Mesenchymal stem cell (in vitro differentiated cells and primary cell): ENCODE measurements at regions not wholly inside any gene's neighbourhood (a gene's known extent, or its start where the extent isn't known, plus 50 kb on each side); places are given as distances from the start of the nearest gene placed in this dataset.
A peak's percentile ranks its signal among the peaks of the same experiment; 100 is the strongest.

Experiments
- DNase-seq: peaks from one replicate; pipeline ENCODE4 v3.0.0-alpha.2; 2013
- H2AFZ ChIP-seq: one replicate; pipeline ENCODE4 v1.6.1; 2013; ENCODE audit warnings: low read depth, mild to moderate bottlenecking, control low read depth, inconsistent platforms, low read length, moderate library complexity
- H2AK5ac ChIP-seq: 2 replicates; pipeline ENCODE4 v1.6.1; 2013; ENCODE audit warnings: low read length, moderate library complexity, mild to moderate bottlenecking, inconsistent platforms; ENCODE audit not compliant: severe bottlenecking
- H2BK120ac ChIP-seq: one replicate; pipeline ENCODE4 v1.6.1; 2013; ENCODE audit warnings: low read depth, mild to moderate bottlenecking, inconsistent platforms, low read length, moderate library complexity
- H2BK12ac ChIP-seq, 2 experiments: one replicate each; pipeline ENCODE4 v1.6.1; 2013; ENCODE audit warnings: inconsistent platforms in 2 of 2, low read length in 2 of 2, mild to moderate bottlenecking in 2 of 2, moderate library complexity in 2 of 2, control low read depth in 1 of 2
- H2BK15ac ChIP-seq: one replicate; pipeline ENCODE4 v1.6.1; 2013; ENCODE audit warnings: mild to moderate bottlenecking, low read depth, inconsistent platforms; ENCODE audit not compliant: poor library complexity, severe bottlenecking
- H2BK5ac ChIP-seq: 2 replicates; pipeline ENCODE4 v1.6.1; 2013; ENCODE audit warnings: low read depth, mild to moderate bottlenecking, low read length, control low read depth, inconsistent platforms; ENCODE audit not compliant: poor library complexity, severe bottlenecking
- H3K14ac ChIP-seq, 2 experiments: one replicate each; pipeline ENCODE4 v1.6.1; 2013; ENCODE audit warnings: inconsistent platforms in 2 of 2, low read length in 2 of 2, control low read depth in 1 of 2, mild to moderate bottlenecking in 1 of 2, moderate library complexity in 1 of 2
- H3K18ac ChIP-seq, 2 experiments: one replicate each; pipeline ENCODE4 v1.6.1; 2013; ENCODE audit warnings: inconsistent platforms in 2 of 2, low read length in 2 of 2, control low read depth in 1 of 2, low read depth in 1 of 2, mild to moderate bottlenecking in 1 of 2
- H3K23ac ChIP-seq, 2 experiments: one replicate each; pipeline ENCODE4 v1.6.1; 2013; ENCODE audit warnings: inconsistent platforms in 2 of 2, low read length in 2 of 2, mild to moderate bottlenecking in 2 of 2, moderate library complexity in 2 of 2, control low read depth in 1 of 2
- H3K27ac ChIP-seq: 2 replicates; pipeline ENCODE4 v1.5.1; 2013; ENCODE audit warnings: mild to moderate bottlenecking, moderate library complexity, low read length, control low read depth, inconsistent platforms; ENCODE audit not compliant: poor library complexity, severe bottlenecking
- H3K27me3 ChIP-seq, 2 experiments: 2 replicates each; pipeline versions ENCODE4 v1.6.1 to v1.7.0; 2013; ENCODE audit warnings: low read length in 2 of 2, mild to moderate bottlenecking in 2 of 2, moderate library complexity in 2 of 2, control low read depth in 1 of 2, inconsistent platforms in 1 of 2; ENCODE audit not compliant: control insufficient read depth in 1 of 2, insufficient read depth in 1 of 2
- H3K36me3 ChIP-seq, 2 experiments: 2 replicates each; pipeline versions ENCODE4 v1.6.1 to v1.7.0; 2013; ENCODE audit warnings: low read length in 2 of 2, control low read depth in 1 of 2, inconsistent platforms in 1 of 2, low read depth in 1 of 2, mild to moderate bottlenecking in 1 of 2; ENCODE audit not compliant: insufficient read depth in 2 of 2, control insufficient read depth in 1 of 2
- H3K4ac ChIP-seq, 2 experiments: one replicate each; pipeline ENCODE4 v1.6.1; 2013; ENCODE audit warnings: inconsistent platforms in 2 of 2, low read length in 2 of 2, mild to moderate bottlenecking in 2 of 2, moderate library complexity in 2 of 2, control low read depth in 1 of 2, low read depth in 1 of 2
- H3K4me1 ChIP-seq: 2 replicates; pipeline ENCODE4 v1.6.1; 2013; ENCODE audit warnings: low read depth, low read length, control low read depth; ENCODE audit not compliant: control insufficient read depth, insufficient read depth
- H3K4me2 ChIP-seq: 2 replicates; pipeline ENCODE4 v1.6.1; 2013; ENCODE audit warnings: low read length, mild to moderate bottlenecking, inconsistent platforms; ENCODE audit not compliant: poor library complexity, severe bottlenecking
- H3K4me3 ChIP-seq, 2 experiments: 2 replicates each; pipeline versions ENCODE4 v1.5.1 to v1.7.0; 2013; ENCODE audit warnings: low read length in 2 of 2, mild to moderate bottlenecking in 2 of 2, control low read depth in 1 of 2, low read depth in 1 of 2; ENCODE audit not compliant: insufficient read depth in 1 of 2
- H3K79me1 ChIP-seq: replicated peaks from 2 replicates; pipeline ENCODE4 v1.6.1; 2013; ENCODE audit warnings: mild to moderate bottlenecking, control low read depth, low read length, inconsistent platforms; ENCODE audit not compliant: poor library complexity, severe bottlenecking
- H3K9ac ChIP-seq: 2 replicates; pipeline ENCODE4 v1.7.0; 2013; ENCODE audit warnings: mild to moderate bottlenecking, low read length, moderate library complexity
- H3K9me3 ChIP-seq: 2 replicates; pipeline ENCODE4 v1.7.0; 2013; ENCODE audit warnings: mild to moderate bottlenecking, low read length; ENCODE audit not compliant: control insufficient read depth
- H4K8ac ChIP-seq: one replicate; pipeline ENCODE4 v1.6.1; 2013; ENCODE audit warnings: inconsistent platforms, mild to moderate bottlenecking, low read length, moderate library complexity
- H4K91ac ChIP-seq: one replicate; pipeline ENCODE4 v1.6.1; 2013; ENCODE audit warnings: mild to moderate bottlenecking, low read length, inconsistent platforms
- WGBS: methylation state at CpG from one replicate; pipeline ENCODE4 v1.1.7; 2013; ENCODE audit warnings: mixed read lengths; 5-methylcytosine and 5-hydroxymethylcytosine counted together

- Histone ChIP-seq H2BK120ac (no peak overlapping the region), H3K4me2 (no peak overlapping the region), H3K18ac (no peak overlapping the region), H3K27ac (no peak overlapping the region), H2BK15ac (no peak overlapping the region), H4K91ac (no peak overlapping the region), H3K4ac (no peak overlapping the region), H3K4me3 (no peak overlapping the region), H3K36me3 (no peaks in the 10 kb centered on the region), H3K9ac (no peak overlapping the region), H2AK5ac (no peak overlapping the region), H2AFZ (no peak overlapping the region), H2BK12ac (no peak overlapping the region), H3K14ac (no peak overlapping the region), H3K4me1 (no peaks in the 10 kb centered on the region), H2BK5ac (no peak overlapping the region), H3K27me3 (no peaks in the 10 kb centered on the region), H3K9me3 (no peaks in the 10 kb centered on the region), H3K23ac (no peak overlapping the region), H3K79me1 (no peaks in the 10 kb centered on the region), H4K8ac (no peak overlapping the region)
- no peak for DNase-seq
- 45% methylated on average over 3 of the region's 4 CpGs for WGBS
These were observed 103.3 kb upstream of the KCNA4 start for GRCh38 chr11:30120045-30120589.

GRCh38 chr11:30125456-30125855 lies 105.4 kb upstream of the FSHB start:
- Histone ChIP-seq H3K79me1 (no peaks in the 10 kb centered on the region), H3K23ac (no peak overlapping the region), H3K4ac (no peak overlapping the region), H2BK120ac (no peak overlapping the region), H3K4me1 (no peaks in the 10 kb centered on the region), H3K27me3 (no peaks in the 10 kb centered on the region), H3K18ac (no peak overlapping the region), H2BK5ac (no peak overlapping the region), H2BK15ac (no peak overlapping the region), H3K14ac (no peak overlapping the region), H3K9me3 (no peaks in the 10 kb centered on the region), H2BK12ac (no peak overlapping the region), H3K4me2 (no peak overlapping the region), H3K27ac (no peak overlapping the region), H4K91ac (no peak overlapping the region), H4K8ac (no peak overlapping the region), H3K9ac (no peak overlapping the region), H2AFZ (no peak overlapping the region), H3K36me3 (no peaks in the 10 kb centered on the region), H2AK5ac (no peak overlapping the region), H3K4me3 (no peak overlapping the region)
- no peak for DNase-seq
- 36% methylated on average over 2 of the region's 2 CpGs for WGBS

GRCh38 chr11:30128269-30128932 lies 102.4 kb upstream of the FSHB start:
- Histone ChIP-seq H3K14ac (no peak overlapping the region), H3K9me3 (no peaks in the 10 kb centered on the region), H3K4ac (no peak overlapping the region), H3K79me1 (no peaks in the 10 kb centered on the region), H3K18ac (no peak overlapping the region), H2BK120ac (no peak overlapping the region), H2AFZ (no peak overlapping the region), H4K91ac (no peak overlapping the region), H3K27me3 (no peaks in the 10 kb centered on the region), H3K4me1 (no peaks in the 10 kb centered on the region), H2BK15ac (no peak overlapping the region), H4K8ac (no peak overlapping the region), H2AK5ac (no peak overlapping the region), H2BK12ac (no peak overlapping the region), H3K36me3 (no peaks in the 10 kb centered on the region), H3K23ac (no peak overlapping the region), H2BK5ac (no peak overlapping the region), H3K9ac (no peak overlapping the region), H3K4me2 (no peak overlapping the region), H3K4me3 (no peak overlapping the region), H3K27ac (no peak overlapping the region)
- WGBS, result 100% methylated on average over 1 of the region's 3 CpGs
- DNase-seq, result peak; percentile 5

DNA sequence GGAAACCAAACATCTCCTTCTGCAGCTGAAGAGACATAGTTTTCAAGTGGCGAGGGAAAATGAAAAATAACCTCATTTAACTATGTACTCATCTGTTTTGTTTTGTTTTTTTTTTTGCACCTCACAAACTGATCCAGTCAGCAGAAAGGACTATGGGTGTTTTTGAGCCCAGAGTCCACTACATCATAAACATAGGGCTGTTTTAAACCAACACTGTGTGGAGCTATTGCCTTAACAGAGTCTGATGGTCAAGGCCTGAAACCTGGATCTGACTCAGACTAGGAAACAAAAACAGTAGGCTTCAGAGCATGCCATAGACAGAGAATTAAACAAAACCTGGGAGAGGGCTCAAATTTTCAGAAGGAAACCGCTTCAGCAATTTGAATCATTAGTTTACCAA lies 99.3 kb upstream of the FSHB start:
- Histone ChIP-seq H2BK120ac (no peak overlapping the region), H2BK5ac (no peak overlapping the region), H3K23ac (no peak overlapping the region), H3K27ac (no peak overlapping the region), H2BK15ac (no peak overlapping the region), H2AFZ (no peak overlapping the region), H4K91ac (no peak overlapping the region), H2AK5ac (no peak overlapping the region), H3K14ac (no peak overlapping the region), H3K27me3 (no peaks in the 10 kb centered on the region), H3K9ac (no peak overlapping the region), H3K4me1 (no peaks in the 10 kb centered on the region), H3K4me3 (no peak overlapping the region), H3K9me3 (no peaks in the 10 kb centered on the region), H3K36me3 (no peaks in the 10 kb centered on the region), H4K8ac (no peak overlapping the region), H2BK12ac (no peak overlapping the region), H3K18ac (no peak overlapping the region), H3K79me1 (no peaks in the 10 kb centered on the region), H3K4ac (no peak overlapping the region), H3K4me2 (no peak overlapping the region)
- 20% methylated on average over 1 of the region's 2 CpGs for WGBS
- DNase-seq, result no peak
